HG02981 (cell line): ENCODE measurements at regions not wholly inside any gene's neighbourhood (a gene's known extent, or its start where the extent isn't known, plus 50 kb on each side); places are given as distances from the start of the nearest gene placed in this dataset.

ENCODE experiments used
- ATAC-seq: cut with Tn5 transposase; IDR thresholded peaks from one replicate; pipeline ENCODE4 v1.9.1; 2021; ENCODE audit warnings: mild to moderate bottlenecking, moderate library complexity; ENCODE audit not compliant: unreplicated experiment

- no peak for ATAC-seq
These were observed 86.1 kb upstream of the BZW1 start for GRCh38 chr2:200725596-200725995.

GRCh38 chr2:200728630-200729029, 83.1 kb upstream of the BZW1 start:
- ATAC-seq, result no peak

- ATAC-seq, result no peak
These were observed 81.4 kb upstream of the BZW1 start for GRCh38 chr2:200730302-200730701.

DNA sequence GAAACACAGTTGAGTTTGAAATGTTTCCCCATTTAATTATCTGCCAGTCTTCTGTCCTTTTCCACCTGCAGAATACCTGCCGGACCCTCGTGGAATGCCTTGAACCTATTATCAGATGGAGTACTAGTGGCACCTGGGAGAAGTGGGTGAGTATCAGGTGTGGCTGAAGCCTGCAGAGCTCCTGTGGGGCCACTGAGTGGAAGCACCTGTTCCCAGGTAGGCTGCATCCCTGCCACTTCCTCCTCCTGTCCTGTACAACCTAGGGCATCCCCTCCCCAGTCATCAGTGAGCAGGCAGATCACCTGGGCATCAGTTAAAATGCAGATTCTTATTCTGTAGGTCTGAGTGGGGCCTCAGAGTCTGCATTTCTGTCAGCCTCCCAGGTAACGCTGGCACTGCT, 80.8 kb upstream of the BZW1 start:
- no peak for ATAC-seq

- ATAC-seq, result no peak
These were observed 78.8 kb upstream of the BZW1 start for GRCh38 chr2:200732866-200733265.

DNA sequence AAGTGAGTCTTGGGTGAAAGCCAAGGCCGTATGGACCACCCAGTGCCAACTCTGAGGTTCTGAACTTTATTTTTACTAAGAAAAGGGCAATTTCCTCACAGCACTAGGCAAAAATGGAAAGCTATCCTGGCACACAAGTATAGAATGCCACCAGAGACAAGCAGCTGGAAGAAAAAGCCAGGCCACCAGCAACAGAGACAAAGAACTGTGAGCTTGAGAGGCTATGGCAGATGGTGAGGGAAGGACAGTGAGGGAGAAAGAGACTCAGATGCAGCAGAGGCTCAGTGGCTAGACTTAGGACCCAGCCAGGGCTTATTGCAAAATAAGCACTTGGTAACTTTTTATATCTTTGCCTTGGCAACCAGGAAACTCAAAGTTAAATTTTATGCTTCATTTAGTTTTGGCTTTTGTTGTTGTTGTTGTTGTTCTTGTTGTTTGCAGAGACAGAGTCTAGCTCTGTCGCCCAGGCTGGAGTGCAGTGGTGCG, 78.0 kb upstream of the BZW1 start:
- ATAC-seq, result no peak

- ATAC-seq, result no peak
These were observed 76.6 kb upstream of the BZW1 start for GRCh38 chr2:200735061-200735460.

DNA sequence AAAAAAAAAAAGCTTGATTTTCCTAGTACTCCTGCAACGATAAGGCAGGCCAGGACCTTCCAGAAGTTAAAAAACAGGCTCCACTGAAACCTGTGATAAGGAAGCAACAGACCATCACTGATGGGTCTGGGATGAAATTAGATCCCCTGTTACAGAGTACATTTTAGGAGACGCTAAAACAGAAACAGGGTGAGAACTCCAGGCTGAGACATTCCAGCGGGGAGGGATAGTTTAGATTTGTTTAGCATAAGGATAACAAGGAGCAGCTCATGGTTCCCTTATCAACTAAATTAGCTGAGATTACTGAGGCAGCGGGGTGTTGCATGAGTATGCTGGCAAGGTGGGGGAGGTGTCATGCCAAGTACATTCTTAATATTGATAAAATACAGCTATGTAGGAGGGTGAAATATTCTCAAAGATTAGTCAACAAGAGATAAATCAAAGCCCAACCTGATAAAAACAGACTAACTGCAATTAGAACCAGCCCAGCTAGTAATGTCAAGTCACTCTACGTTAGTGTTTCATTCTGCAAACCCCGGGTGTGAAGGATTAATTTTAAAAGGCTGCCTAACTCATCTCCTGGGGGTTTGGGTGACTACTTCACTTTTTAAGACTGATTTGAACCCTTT, 75.0 kb upstream of the BZW1 start:
- no peak for ATAC-seq

GRCh38 chr2:200737585-200737984, 74.1 kb upstream of the BZW1 start:
- ATAC-seq, result no peak

DNA sequence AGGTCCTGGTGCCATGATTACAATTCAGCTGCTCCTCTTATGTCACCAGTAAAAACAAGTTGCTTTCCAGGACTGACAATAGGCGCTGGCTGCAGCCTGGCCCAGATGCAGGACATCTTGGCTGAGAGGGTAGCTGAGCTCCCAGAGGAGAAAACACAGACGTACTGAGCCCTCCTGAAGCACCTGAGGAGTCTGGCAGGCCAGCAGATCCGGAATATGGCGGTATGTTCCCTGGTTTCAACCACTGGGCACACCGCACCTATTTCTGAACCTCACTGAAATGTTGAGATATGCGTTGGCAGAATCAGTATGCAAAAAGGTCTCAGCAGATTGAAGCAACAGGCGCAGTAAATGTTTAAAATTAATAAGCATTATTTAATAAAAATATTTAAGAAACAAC, 73.1 kb upstream of the BZW1 start:
- ATAC-seq, result no peak

DNA sequence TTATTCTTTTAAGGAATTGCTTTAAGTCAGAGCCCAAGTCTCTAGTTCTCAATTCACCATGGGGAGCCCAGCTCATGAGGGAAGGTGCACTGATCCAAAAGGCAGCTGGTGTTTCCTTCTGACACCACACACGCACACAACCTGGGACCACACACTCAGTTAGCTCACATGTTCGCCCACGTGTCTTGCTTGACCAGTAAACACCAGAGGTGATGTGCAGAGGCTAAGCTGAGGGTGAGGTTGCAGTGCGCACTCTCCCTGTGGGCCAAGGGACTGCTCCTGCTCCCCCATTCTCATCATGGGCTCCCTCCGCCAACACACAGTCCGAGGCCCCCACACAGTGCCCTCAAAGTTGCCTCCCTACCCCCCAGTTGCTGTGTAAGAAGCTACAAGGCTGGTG, 70.8 kb upstream of the BZW1 start:
- no peak for ATAC-seq

- no peak for ATAC-seq
These were observed 70.1 kb upstream of the BZW1 start for GRCh38 chr2:200741468-200742202.

- no peak for ATAC-seq
These were observed 69.3 kb upstream of the BZW1 start for GRCh38 chr2:200742426-200742825.

GRCh38 chr2:200743042-200743676, 68.6 kb upstream of the BZW1 start:
- no peak for ATAC-seq

DNA sequence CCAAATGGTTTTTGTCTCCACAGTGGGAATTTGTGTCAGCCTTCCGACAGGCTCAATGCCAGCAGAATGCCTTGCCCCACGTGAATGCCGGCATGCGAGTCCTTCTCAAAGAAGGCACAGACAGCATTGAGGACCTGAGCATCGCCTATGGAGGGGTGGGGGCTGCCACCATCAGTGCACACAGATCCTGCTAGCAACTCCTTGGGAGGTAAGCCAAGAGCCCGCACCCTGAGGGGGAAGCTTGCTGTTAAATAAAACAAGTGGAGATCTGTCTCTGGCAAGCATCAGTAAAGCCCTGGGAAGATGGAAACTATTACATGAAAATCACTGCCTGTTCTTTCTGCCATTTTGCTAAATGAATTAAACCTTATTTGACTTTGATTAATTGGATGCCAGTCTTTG, 67.5 kb upstream of the BZW1 start:
- ATAC-seq, result no peak

DNA sequence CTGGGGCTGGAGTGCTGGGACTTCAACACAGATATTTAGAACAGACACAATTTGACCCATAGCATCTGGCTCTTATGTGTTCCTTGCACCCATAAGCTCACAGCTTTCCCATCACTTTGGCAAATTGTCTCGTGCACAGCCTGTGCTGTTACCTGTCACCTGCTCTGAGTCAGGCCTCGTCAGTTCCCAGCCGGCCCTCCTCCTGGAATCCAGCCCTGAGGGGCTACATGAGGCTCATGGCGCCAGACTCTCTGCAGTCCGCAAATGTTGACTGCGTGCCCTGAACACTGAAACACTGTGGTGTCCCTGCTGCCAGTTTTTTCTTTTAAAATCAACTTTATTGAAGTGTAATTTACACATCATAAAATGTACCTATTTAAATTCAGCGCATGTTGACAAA, 65.4 kb upstream of the BZW1 start:
- ATAC-seq, result no peak

- no peak for ATAC-seq
These were observed 63.8 kb upstream of the BZW1 start for GRCh38 chr2:200747668-200748618.

DNA sequence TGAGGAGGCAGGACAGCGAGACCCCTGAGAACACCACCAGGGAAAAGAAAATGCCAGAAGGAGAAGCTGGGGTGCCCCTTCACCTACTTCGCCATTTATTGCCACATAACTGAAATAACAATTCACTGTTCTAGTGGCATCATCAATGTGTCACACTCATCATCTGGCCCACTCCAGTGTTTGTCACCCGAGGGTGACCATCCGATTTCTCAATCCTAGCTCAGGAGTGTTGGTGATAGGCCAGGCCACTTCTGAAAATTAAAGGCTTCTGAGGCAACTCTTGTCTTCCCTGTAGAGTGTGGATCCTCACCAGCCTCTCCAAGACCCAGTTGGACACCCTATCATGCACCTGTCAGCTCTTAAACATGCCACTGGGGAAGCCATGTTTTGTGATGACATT, 62.9 kb upstream of the BZW1 start:
- ATAC-seq, result no peak

GRCh38 chr2:200749631-200750322, 61.9 kb upstream of the BZW1 start:
- no peak for ATAC-seq

GRCh38 chr2:200750323-200750910, 61.3 kb upstream of the BZW1 start:
- ATAC-seq, result no peak
